ENCODE measurements at regions not wholly inside any gene's neighbourhood (a gene's known extent, or its start where the extent isn't known, plus 50 kb on each side); places are given as distances from the start of the nearest gene placed in this dataset.

GRCh38 chr5:90297045-90297764, 112.4 kb downstream of the CETN3 start:
- no peak overlapping the region for H4K91ac ChIP-seq (ENCODE audit: low read depth, low read length, poor library complexity)
- no peaks in the 10 kb centered on the region for H3K27me3 ChIP-seq (ENCODE audit: control insufficient read depth in 3 of 3, insufficient read depth in 3 of 3, low read depth in 1 of 3, low read length in 3 of 3)
- no peak overlapping the region for H3K27ac ChIP-seq (replicated peaks; ENCODE audit: low read length)
- no peak overlapping the region for H3K4me2 ChIP-seq (ENCODE audit: insufficient read depth, low read length, poor library complexity, severe bottlenecking)
- no peaks in the 10 kb centered on the region for H3K36me3 ChIP-seq (replicated peaks in 1 of 2; ENCODE audit: control insufficient read depth in 2 of 2, insufficient read depth in 2 of 2, low read length in 2 of 2)
- H2AFZ ChIP-seq (ENCODE audit: low read length) = no peak overlapping the region
- no peaks in the 10 kb centered on the region for H3K79me1 ChIP-seq (ENCODE audit: low read depth, low read length)
- H3K9ac ChIP-seq (ENCODE audit: low read depth, low read length, poor library complexity) = no peak overlapping the region
- no peak for DNase-seq (ENCODE audit: low spot score)
- H4K8ac ChIP-seq (ENCODE audit: low read depth, low read length) = no peak overlapping the region
- no CpG with 5 or more reads among the region's 7 CpGs for WGBS, 2 donors (ENCODE audit: extremely low coverage in 2 of 2, insufficient read length in 2 of 2, insufficient replicate concordance in 1 of 2)
- no peak overlapping the region for H2BK120ac ChIP-seq (ENCODE audit: low read depth, low read length)
- H3K23ac ChIP-seq (ENCODE audit: low read depth, low read length, poor library complexity) = no peak overlapping the region
- H3K18ac ChIP-seq (ENCODE audit: low read length) = no peak overlapping the region
- no peak overlapping the region for H2BK15ac ChIP-seq (ENCODE audit: low read length)
- no peak overlapping the region for H3K14ac ChIP-seq (ENCODE audit: low read length)
- no peak overlapping the region for H2BK12ac ChIP-seq (ENCODE audit: low read length)
- H3K9me3 ChIP-seq (replicated peaks in 1 of 2; ENCODE audit: control insufficient read depth in 2 of 2, insufficient read depth in 1 of 2, low read depth in 1 of 2, low read length in 2 of 2) = no peaks in the 10 kb centered on the region
- H3K4ac ChIP-seq (ENCODE audit: low read length) = no peak overlapping the region
- H2BK5ac ChIP-seq (ENCODE audit: low read length) = no peak overlapping the region
- peaks cover 0 to 3% of the 10 kb centered on the region in 2 donors for H3K4me1 ChIP-seq (ENCODE audit: control insufficient read depth in 2 of 2, insufficient read depth in 1 of 2, low read depth in 1 of 2, low read length in 2 of 2)
- H3K4me3 ChIP-seq (ENCODE audit: low read length in 2 of 2) = no peak overlapping the region
- H2AK5ac ChIP-seq (ENCODE audit: low read depth, low read length) = no peak overlapping the region

- WGBS, 2 donors (ENCODE audit: extremely low coverage in 2 of 2, insufficient read length in 2 of 2, insufficient replicate concordance in 1 of 2) = no CpG with 5 or more reads among the region's 5 CpGs
- H3K4me3 ChIP-seq (ENCODE audit: low read length in 2 of 2) = no peak overlapping the region
- no peaks in the 10 kb centered on the region for H3K9me3 ChIP-seq (replicated peaks in 1 of 2; ENCODE audit: control insufficient read depth in 2 of 2, insufficient read depth in 1 of 2, low read depth in 1 of 2, low read length in 2 of 2)
- no peaks in the 10 kb centered on the region for H3K27me3 ChIP-seq (ENCODE audit: control insufficient read depth in 3 of 3, insufficient read depth in 3 of 3, low read depth in 1 of 3, low read length in 3 of 3)
- H2BK5ac ChIP-seq (ENCODE audit: low read length) = no peak overlapping the region
- no peak overlapping the region for H3K18ac ChIP-seq (ENCODE audit: low read length)
- H3K4me1 ChIP-seq (ENCODE audit: control insufficient read depth in 2 of 2, insufficient read depth in 1 of 2, low read depth in 1 of 2, low read length in 2 of 2) = peaks cover 0 to 3% of the 10 kb centered on the region in 2 donors
- no peak overlapping the region for H3K27ac ChIP-seq (replicated peaks; ENCODE audit: low read length)
- no peak overlapping the region for H2AK5ac ChIP-seq (ENCODE audit: low read depth, low read length)
- no peak overlapping the region for H2AFZ ChIP-seq (ENCODE audit: low read length)
- no peak overlapping the region for H3K9ac ChIP-seq (ENCODE audit: low read depth, low read length, poor library complexity)
- H3K23ac ChIP-seq (ENCODE audit: low read depth, low read length, poor library complexity) = no peak overlapping the region
- H2BK120ac ChIP-seq (ENCODE audit: low read depth, low read length) = no peak overlapping the region
- no peak overlapping the region for H2BK15ac ChIP-seq (ENCODE audit: low read length)
- H3K79me1 ChIP-seq (ENCODE audit: low read depth, low read length) = no peaks in the 10 kb centered on the region
- DNase-seq (ENCODE audit: low spot score) = no peak
- no peak overlapping the region for H2BK12ac ChIP-seq (ENCODE audit: low read length)
- no peak overlapping the region for H3K4me2 ChIP-seq (ENCODE audit: insufficient read depth, low read length, poor library complexity, severe bottlenecking)
- no peak overlapping the region for H3K14ac ChIP-seq (ENCODE audit: low read length)
- H4K91ac ChIP-seq (ENCODE audit: low read depth, low read length, poor library complexity) = no peak overlapping the region
- no peaks in the 10 kb centered on the region for H3K36me3 ChIP-seq (replicated peaks in 1 of 2; ENCODE audit: control insufficient read depth in 2 of 2, insufficient read depth in 2 of 2, low read length in 2 of 2)
- no peak overlapping the region for H3K4ac ChIP-seq (ENCODE audit: low read length)
- no peak overlapping the region for H4K8ac ChIP-seq (ENCODE audit: low read depth, low read length)
These were observed 115.0 kb downstream of the CETN3 start for GRCh38 chr5:90294604-90295003.

DNA sequence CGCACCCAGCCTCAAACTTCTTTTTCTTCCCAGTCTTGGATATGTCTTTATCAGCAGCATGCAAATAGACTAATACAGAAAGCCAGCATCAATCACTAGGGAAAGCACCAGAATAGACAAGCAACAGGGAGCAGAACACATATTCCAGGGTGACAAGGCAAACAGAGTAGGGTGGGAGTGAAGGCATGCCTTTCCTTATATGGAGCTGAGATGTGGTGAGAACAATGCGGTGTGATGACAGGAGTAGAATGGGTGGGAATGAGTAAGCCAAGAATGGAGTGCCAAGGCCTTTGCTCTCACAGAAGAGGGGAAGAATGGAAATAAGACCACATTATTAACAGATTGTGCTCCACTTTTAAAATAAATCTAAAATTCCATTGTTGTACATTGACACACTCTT, 115.6 kb downstream of the CETN3 start:
- H3K27me3 ChIP-seq (ENCODE audit: control insufficient read depth in 3 of 3, insufficient read depth in 3 of 3, low read depth in 1 of 3, low read length in 3 of 3) = no peaks in the 10 kb centered on the region
- no peak overlapping the region for H3K4ac ChIP-seq (ENCODE audit: low read length)
- H3K18ac ChIP-seq (ENCODE audit: low read length) = no peak overlapping the region
- H2BK5ac ChIP-seq (ENCODE audit: low read length) = no peak overlapping the region
- no peak for DNase-seq (ENCODE audit: low spot score)
- H4K8ac ChIP-seq (ENCODE audit: low read depth, low read length) = no peak overlapping the region
- H3K4me2 ChIP-seq (ENCODE audit: insufficient read depth, low read length, poor library complexity, severe bottlenecking) = no peak overlapping the region
- no peak overlapping the region for H2BK15ac ChIP-seq (ENCODE audit: low read length)
- H2BK12ac ChIP-seq (ENCODE audit: low read length) = no peak overlapping the region
- no peak overlapping the region for H4K91ac ChIP-seq (ENCODE audit: low read depth, low read length, poor library complexity)
- H3K4me1 ChIP-seq (ENCODE audit: control insufficient read depth in 2 of 2, insufficient read depth in 1 of 2, low read depth in 1 of 2, low read length in 2 of 2) = peaks cover 0 to 3% of the 10 kb centered on the region in 2 donors
- no peaks in the 10 kb centered on the region for H3K79me1 ChIP-seq (ENCODE audit: low read depth, low read length)
- no peak overlapping the region for H2BK120ac ChIP-seq (ENCODE audit: low read depth, low read length)
- no peak overlapping the region for H3K9ac ChIP-seq (ENCODE audit: low read depth, low read length, poor library complexity)
- no peak overlapping the region for H2AK5ac ChIP-seq (ENCODE audit: low read depth, low read length)
- no peaks in the 10 kb centered on the region for H3K36me3 ChIP-seq (replicated peaks in 1 of 2; ENCODE audit: control insufficient read depth in 2 of 2, insufficient read depth in 2 of 2, low read length in 2 of 2)
- no peak overlapping the region for H3K14ac ChIP-seq (ENCODE audit: low read length)
- no peaks in the 10 kb centered on the region for H3K9me3 ChIP-seq (replicated peaks in 1 of 2; ENCODE audit: control insufficient read depth in 2 of 2, insufficient read depth in 1 of 2, low read depth in 1 of 2, low read length in 2 of 2)
- no peak overlapping the region for H3K27ac ChIP-seq (replicated peaks; ENCODE audit: low read length)
- no CpG with 5 or more reads among the region's 2 CpGs for WGBS, 2 donors (ENCODE audit: extremely low coverage in 2 of 2, insufficient read length in 2 of 2, insufficient replicate concordance in 1 of 2)
- H2AFZ ChIP-seq (ENCODE audit: low read length) = no peak overlapping the region
- H3K4me3 ChIP-seq (ENCODE audit: low read length in 2 of 2) = no peak overlapping the region
- H3K23ac ChIP-seq (ENCODE audit: low read depth, low read length, poor library complexity) = no peak overlapping the region

DNA sequence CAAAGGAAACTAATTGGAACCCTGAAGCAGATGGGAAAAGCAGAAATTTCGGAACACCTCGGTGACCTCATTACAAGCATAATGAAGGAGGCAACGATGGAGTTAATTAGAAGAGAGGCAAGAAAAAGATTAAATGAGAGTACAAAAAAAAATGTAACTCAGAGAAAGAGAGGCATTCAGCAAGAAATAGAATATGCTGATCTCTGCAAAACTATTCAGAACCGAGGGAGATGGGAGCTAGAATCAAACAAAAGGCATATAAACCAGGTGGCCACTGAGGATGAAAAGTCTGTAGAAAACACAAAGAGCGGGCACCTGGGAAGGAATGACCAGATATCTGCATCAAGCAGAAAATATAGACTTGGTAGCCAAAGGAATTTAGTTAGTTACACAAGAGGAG, 118.9 kb downstream of the CETN3 start:
- WGBS, 2 donors (ENCODE audit: extremely low coverage in 2 of 2, insufficient read length in 2 of 2, insufficient replicate concordance in 1 of 2) = no CpG with 5 or more reads among the region's 5 CpGs
- H3K4me3 ChIP-seq (ENCODE audit: low read length in 2 of 2) = no peak overlapping the region

More for the DNA sequence above, 118.9 kb downstream of the CETN3 start:
- H3K9ac ChIP-seq (ENCODE audit: low read depth, low read length, poor library complexity) = no peak overlapping the region
- no peak overlapping the region for H3K4ac ChIP-seq (ENCODE audit: low read length)
- no peak overlapping the region for H3K14ac ChIP-seq (ENCODE audit: low read length)
- H2BK120ac ChIP-seq (ENCODE audit: low read depth, low read length) = no peak overlapping the region
- H3K9me3 ChIP-seq (replicated peaks in 1 of 2; ENCODE audit: control insufficient read depth in 2 of 2, insufficient read depth in 1 of 2, low read depth in 1 of 2, low read length in 2 of 2) = no peaks in the 10 kb centered on the region
- no peak overlapping the region for H3K23ac ChIP-seq (ENCODE audit: low read depth, low read length, poor library complexity)
- no peaks in the 10 kb centered on the region for H3K36me3 ChIP-seq (replicated peaks in 1 of 2; ENCODE audit: control insufficient read depth in 2 of 2, insufficient read depth in 2 of 2, low read length in 2 of 2)
- no peak for DNase-seq (ENCODE audit: low spot score)
- H3K4me1 ChIP-seq (ENCODE audit: control insufficient read depth in 2 of 2, insufficient read depth in 1 of 2, low read depth in 1 of 2, low read length in 2 of 2) = peaks cover 0 to 1% of the 10 kb centered on the region in 2 donors
- no peaks in the 10 kb centered on the region for H3K79me1 ChIP-seq (ENCODE audit: low read depth, low read length)
- H3K27ac ChIP-seq (replicated peaks; ENCODE audit: low read length) = no peak overlapping the region
- H2AFZ ChIP-seq (ENCODE audit: low read length) = no peak overlapping the region
- no peak overlapping the region for H4K8ac ChIP-seq (ENCODE audit: low read depth, low read length)
- H3K27me3 ChIP-seq (ENCODE audit: control insufficient read depth in 3 of 3, insufficient read depth in 3 of 3, low read depth in 1 of 3, low read length in 3 of 3) = no peaks in the 10 kb centered on the region
- no peak overlapping the region for H2BK15ac ChIP-seq (ENCODE audit: low read length)
- H3K18ac ChIP-seq (ENCODE audit: low read length) = no peak overlapping the region
- no peak overlapping the region for H3K4me2 ChIP-seq (ENCODE audit: insufficient read depth, low read length, poor library complexity, severe bottlenecking)
- H2BK5ac ChIP-seq (ENCODE audit: low read length) = no peak overlapping the region
- no peak overlapping the region for H4K91ac ChIP-seq (ENCODE audit: low read depth, low read length, poor library complexity)
- no peak overlapping the region for H2AK5ac ChIP-seq (ENCODE audit: low read depth, low read length)
- H2BK12ac ChIP-seq (ENCODE audit: low read length) = no peak overlapping the region

All from neuronal stem cell (in vitro differentiated cells).